Peyer's patch (tissue), 4 donors: ENCODE measurements at regions not wholly inside any gene's neighbourhood (a gene's known extent, or its start where the extent isn't known, plus 50 kb on each side); places are given as distances from the start of the nearest gene placed in this dataset.

Experiments used
- POLR2A ChIP-seq, 2 donors: fragments of 450-650 bp; IDR thresholded peaks; one replicate each; pipeline ENCODE4 v1.5.1; 2017; ENCODE audit warnings: antibody characterized with exemption in 2 of 2, mild to moderate bottlenecking in 2 of 2, moderate library complexity in 2 of 2
- TF ChIP-seq, protein P1 (sequence below), 6 experiments: fragments of 450-650 bp in 4 of 6; fragments of 200-600 bp in 2 of 6; sonication (generic) in 1 of 6; IDR thresholded peaks; one replicate each; pipeline ENCODE4 v1.5.1; 2017 to 2019; ENCODE audit warnings: antibody characterized with exemption in 6 of 6, mild to moderate bottlenecking in 3 of 6, moderate library complexity in 1 of 6

- no peak for TF ChIP-seq POLR2A (IDR thresholded peaks at IDR 0.05)
- TF ChIP-seq, protein P1, sequence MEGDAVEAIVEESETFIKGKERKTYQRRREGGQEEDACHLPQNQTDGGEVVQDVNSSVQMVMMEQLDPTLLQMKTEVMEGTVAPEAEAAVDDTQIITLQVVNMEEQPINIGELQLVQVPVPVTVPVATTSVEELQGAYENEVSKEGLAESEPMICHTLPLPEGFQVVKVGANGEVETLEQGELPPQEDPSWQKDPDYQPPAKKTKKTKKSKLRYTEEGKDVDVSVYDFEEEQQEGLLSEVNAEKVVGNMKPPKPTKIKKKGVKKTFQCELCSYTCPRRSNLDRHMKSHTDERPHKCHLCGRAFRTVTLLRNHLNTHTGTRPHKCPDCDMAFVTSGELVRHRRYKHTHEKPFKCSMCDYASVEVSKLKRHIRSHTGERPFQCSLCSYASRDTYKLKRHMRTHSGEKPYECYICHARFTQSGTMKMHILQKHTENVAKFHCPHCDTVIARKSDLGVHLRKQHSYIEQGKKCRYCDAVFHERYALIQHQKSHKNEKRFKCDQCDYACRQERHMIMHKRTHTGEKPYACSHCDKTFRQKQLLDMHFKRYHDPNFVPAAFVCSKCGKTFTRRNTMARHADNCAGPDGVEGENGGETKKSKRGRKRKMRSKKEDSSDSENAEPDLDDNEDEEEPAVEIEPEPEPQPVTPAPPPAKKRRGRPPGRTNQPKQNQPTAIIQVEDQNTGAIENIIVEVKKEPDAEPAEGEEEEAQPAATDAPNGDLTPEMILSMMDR (IDR thresholded peaks at IDR 0.05), result no peak
Measured at GRCh38 chr9:82491604-82492003, 503.0 kb downstream of the SPATA31D1 start.
